HG03064 (cell line): ENCODE measurements at regions not wholly inside any gene's neighbourhood (a gene's known extent, or its start where the extent isn't known, plus 50 kb on each side); places are given as distances from the start of the nearest gene placed in this dataset.
"Not testable (repeated sequence)": the region's sequence is repeated elsewhere in the genome, so short reads cannot be mapped to it uniquely, and the experiment has no call there.

ENCODE experiments used
- ATAC-seq: cut with Tn5 transposase; IDR thresholded peaks from one replicate; pipeline ENCODE4 v1.9.1; 2021; ENCODE audit warnings: low read depth; ENCODE audit not compliant: unreplicated experiment

DNA sequence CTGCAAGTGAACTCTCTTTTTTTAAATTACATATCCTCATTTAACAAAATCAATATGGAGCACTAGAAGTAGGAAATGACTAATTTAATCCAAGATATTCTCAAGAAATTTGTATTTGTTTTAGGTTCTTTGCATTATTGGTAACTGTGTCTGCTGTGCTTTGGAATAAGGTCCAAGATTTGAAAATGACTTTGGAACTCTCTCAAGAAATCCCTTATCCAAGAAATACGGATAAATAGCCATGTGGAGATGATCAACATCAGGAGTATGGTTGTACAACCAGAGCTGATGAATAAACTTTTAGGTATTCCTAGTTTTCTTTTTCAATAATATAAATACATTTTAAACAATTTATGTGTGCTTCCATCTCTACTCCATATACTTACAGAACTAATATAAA lies 279.9 kb upstream of the SEMA3C start:
- ATAC-seq, result no peak

DNA sequence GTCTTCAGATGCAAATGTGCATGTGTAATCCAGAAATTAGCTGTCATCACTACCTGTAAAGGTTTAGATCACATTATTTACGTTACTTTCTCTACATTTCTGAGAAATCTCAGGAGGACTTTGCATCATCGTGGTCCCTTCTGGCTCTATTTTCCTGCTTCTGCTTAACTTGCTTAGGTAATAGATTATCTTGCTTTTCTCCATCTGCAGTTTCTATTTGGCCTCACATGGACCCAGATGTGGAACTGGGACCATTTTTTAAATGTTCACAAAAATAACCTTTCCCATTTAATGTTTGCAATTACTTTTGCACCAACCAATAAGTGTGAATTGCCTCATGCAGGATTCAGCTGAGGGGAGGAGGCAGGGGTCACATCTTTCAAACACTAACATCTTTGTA lies 278.4 kb upstream of the SEMA3C start:
- no peak for ATAC-seq

DNA sequence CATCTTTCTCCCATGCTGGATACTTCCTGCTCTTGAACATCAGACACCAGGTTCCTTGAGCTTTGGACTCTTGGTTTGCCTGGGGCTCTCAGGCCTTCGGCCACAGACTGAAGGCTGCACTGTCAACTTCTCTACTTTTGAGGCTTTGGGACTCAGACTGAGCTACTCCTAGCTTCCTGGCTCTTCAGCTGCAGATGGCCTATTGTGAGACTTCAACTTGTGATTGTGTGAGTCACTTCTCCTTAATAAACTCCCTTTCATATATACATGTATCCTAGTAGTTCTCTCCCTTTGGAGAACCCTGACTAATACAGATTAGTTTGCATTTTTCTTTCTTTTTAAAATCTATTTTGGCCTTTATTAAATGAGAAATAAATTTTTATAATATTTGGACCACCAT lies 276.2 kb upstream of the SEMA3C start:
- ATAC-seq, result no peak

DNA sequence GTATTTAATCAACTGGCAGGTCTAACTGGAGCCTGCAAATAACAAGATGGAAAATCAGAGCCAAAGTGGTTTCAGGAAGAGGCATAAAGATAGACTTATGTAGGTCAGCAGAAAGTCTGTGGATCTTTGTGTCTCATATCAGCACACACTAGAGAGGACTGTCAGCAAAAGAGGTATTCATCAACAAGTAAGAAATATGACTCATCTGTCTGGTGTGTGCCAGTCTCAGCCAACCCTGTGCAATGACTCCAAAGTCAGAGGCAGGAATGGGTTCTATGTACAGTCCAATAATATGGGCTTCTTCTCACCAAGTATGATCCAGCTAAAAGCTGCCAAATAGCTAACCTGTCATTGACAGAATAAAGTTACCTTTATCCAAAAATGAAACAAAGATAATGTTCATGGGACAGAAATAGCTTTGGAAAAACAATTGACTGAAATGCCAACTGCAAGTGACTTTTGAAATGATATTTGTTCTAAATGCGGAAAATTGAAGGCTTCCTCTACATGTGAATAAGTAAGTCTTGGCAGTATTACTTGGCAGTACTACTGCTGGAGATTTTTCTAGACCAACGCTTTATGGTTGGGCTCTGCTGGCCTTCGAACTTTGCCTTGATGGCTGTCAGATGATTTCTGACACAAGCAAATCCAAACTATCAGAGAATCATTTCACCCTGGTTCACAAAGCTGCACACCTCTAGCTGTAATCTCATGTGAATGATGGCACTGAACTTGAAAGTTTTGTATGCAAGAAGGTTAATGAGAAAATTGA lies 272.3 kb upstream of the SEMA3C start:
- ATAC-seq, result no peak

DNA sequence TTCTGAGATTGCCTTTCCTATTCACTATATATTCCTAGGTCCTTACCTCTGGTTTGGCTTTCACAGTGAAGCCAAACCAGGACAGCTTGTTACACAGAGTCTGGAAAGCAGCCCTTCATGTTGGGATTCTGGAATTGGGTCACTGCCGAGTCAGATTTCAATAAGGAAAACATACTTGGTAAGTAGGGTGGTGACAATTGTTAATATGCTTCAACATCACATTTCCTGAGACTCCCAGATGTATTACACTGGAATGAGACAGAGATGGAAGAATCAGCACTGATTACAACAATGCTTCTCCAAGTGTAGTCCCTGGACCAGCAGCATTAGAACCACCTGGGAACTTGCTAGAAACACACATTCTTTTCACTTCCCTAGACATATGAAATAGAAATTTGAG lies 268.9 kb upstream of the SEMA3C start:
- ATAC-seq, result no peak

DNA sequence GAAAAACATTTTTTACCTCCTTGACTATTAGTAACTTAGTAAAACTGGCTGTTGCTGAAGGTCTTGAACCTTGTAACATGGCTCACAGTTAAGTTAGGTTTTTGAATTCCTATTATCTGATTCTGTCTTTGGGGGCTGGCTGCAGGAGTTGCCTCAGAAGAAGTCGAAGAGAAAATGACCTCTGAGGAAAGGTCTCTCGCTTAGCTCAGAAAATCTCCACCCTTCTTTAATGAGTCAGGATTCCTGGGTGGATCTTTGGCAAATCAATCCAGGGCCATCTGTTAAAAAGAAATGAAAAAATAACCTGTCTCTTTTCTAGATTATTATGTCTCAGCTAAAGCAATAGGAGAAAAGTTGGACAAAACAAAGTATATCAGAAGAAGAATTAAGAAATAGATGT lies 267.8 kb upstream of the SEMA3C start:
- ATAC-seq, result no peak

DNA sequence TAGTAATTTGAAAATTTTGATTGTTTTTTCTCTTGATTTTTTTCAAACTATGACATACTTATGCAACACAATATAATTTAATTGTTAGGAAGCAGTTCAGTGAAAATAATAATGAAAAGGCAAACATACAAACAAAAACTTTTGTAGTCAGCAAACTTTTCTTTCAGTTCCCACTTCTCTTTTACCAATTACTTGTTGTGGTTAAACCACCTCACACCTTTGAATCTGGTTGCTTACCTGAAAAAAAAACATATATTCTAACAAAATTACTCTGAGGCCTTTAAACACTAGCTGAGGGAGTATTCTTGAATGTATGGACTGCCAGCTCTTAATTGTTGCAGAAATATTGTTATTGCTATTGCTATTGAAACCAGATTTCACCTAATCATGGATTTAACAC lies 266.2 kb upstream of the SEMA3C start:
- ATAC-seq, result no peak

DNA sequence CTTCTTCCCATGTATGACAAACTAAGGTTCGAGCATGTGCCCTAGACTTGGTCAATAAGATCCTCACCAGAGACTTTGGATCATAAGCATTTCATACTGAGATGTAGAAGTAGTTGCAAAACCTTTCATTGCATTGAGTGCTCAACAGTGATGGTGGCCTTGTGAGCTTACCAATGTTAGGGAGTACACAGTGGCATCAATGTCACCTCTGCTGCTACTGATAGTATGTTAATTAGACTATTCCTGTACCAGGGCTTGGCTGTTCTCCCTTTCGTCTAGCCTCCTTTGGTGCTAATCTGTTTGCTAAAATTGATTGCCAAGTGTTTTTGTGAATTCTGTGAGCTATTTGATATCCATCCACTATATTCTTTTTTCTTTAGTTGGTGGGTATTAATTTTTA lies 264.5 kb upstream of the SEMA3C start:
- ATAC-seq, result no peak

DNA sequence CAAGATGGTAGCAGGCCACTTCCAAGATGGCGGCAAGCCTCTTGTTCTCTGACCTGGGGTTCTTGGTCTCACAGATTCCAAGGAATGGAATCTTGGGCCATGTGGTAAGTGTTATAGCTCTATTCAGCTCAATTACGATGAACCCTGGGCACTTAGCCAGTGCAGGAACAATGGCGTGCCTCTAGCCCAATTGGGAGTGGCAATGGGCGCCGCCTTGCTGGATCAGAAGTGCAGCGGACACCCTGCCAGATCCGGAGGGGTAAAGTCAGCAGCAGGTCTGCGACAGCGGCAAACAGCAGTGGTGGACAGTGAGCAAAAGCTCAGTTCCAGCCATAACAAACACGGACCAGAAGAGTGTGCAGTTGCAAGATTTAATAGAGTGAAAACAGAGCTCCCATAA lies 263.2 kb upstream of the SEMA3C start:
- not testable (repeated sequence) for ATAC-seq

DNA sequence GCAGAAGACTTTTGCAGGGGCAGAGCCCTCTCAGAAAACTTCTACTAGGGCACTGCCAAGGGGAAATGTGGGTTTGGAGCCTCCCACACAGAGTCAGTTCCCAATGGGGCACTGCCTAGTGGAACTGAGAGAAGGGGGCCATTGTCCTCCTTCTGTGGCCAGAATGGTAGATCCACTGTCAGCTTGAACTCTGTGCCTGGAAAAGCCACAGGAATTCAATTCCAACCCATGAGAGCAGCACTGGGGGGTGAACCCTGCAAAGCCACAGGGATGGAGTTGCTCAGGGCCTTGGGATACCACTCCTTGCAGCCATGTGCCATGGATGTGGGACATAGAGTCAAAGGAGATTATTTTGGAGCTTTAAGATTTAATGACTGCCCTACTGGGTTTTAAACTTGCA lies 262.2 kb upstream of the SEMA3C start:
- no peak for ATAC-seq

DNA sequence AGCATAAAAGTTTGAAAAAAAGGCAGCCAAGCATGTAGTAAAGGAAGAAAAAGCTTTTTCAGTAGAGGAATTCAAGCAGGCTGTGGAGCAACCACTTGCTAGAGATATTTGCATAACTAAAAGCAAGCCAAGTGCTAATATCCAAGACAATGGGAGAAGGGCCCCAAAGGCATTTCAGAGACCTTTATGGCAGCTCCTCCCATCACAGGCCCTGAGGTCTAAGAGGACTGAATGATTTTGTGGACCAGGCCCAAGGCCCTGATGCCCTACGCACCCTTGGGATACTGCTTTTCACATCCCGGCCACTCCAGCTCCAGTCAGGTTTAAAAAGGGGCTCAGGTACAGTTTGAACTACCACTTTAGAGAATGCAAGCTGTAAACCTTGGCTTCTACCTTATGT lies 261.7 kb upstream of the SEMA3C start:
- no peak for ATAC-seq

DNA sequence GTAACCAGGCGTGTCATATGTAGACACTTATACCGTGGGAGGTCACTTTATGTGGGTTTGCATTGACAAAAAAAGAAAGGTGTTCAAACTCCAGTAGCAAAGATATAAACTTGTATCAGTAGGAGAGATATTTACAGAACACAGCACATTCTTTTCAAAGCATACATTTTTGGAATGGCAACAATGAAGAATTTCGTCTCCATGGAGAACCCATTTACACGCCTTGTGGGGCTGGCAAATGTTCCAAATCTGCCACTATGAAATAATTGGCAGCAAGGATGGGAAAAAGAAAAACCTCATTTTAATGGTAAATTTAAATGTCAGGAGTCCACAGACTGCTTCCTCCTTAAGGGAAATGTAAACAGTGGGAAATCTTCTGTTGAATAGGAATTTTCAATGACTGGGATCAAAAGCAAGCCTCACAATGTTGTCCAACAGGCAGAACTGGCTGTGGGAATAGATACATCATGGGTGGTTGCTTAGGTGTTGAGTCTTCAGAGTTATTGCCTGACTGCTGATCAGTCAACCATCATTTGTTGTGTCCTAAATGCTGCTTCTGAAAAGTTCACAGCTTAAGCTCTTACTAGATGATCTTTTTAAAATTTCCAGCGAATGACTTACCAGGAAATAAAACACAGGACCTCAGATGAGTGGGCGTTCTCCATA lies 256.6 kb upstream of the SEMA3C start:
- no peak for ATAC-seq

DNA sequence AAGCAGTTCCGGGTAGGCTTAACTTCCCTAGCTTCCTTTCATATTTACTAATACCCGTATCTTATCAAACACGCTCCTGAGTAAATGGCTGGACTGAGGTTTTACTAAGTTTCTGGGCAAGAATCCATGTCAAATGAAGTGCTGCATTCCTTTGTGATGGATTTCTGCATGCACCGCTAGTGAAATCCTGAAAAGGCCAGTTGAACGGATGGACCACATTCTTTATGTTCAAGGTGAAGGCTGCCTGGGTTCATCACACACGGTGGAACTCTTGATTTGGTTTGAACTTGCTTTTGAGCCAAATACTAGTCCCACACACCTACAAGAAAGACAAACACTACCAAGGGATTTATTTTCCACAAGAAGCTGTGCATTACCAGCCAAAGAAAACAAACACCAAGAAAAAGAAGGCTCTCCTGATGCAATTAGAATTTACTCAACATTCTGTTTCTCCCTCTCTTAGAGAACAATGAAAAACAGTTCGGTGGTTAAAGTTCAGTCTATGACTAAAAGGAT lies 255.0 kb upstream of the SEMA3C start:
- ATAC-seq, result no peak

DNA sequence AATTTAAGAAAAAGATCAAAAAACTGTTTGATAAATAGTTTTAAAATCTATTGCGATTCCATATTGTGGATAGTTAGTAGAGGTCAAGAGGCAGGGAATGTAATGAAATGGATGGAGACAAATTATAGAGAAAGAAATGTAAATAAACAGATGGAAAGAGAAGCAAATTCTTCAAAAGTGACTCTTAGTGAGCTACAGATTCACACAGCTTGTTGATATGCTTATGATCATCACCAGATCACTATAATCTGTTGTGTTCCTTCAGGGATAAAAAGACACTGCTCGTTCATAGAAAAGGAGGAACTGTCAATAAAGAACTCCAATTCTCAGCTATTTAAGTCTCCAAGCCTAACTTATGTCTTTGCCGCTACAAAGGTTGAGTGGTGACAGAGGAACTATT lies 251.4 kb upstream of the SEMA3C start:
- ATAC-seq, result no peak

DNA sequence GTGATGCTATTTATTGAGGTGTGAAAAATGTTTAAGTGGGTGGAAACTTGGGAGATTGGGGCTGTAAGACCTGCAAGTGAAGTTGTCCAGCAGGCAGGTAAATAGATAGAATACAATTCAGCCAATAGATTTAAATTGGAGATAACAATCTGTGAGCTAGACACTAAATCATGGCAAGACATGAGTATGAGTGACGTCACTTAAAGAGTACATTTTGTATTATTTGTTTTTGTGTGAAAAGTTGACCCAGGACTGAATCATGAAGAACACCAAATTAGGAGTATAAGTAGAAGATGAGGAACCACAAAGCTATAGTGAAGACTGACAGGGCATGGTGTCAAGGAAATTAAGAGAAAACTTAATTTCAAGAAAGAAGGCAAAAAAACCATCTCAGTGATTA lies 249.1 kb upstream of the SEMA3C start:
- ATAC-seq, result no peak

DNA sequence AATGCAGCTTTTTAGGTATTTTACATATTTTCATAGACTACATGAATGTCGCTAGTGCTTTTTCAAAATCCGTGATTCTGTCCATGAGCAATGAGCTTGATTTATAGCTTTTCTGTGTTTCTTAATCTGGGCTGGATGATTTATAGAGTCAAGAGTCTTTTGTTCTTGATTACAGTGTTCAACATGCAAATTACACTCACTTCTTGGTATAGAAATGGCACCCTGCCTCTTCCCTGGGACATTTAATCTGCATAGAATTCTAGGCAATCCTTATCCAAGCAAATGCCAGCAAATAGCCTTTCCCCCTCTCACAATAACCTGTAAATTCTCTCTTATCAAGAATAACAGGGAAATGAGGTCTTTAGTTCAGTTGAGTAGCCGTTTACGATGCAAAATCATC lies 246.2 kb upstream of the SEMA3C start:
- no peak for ATAC-seq

DNA sequence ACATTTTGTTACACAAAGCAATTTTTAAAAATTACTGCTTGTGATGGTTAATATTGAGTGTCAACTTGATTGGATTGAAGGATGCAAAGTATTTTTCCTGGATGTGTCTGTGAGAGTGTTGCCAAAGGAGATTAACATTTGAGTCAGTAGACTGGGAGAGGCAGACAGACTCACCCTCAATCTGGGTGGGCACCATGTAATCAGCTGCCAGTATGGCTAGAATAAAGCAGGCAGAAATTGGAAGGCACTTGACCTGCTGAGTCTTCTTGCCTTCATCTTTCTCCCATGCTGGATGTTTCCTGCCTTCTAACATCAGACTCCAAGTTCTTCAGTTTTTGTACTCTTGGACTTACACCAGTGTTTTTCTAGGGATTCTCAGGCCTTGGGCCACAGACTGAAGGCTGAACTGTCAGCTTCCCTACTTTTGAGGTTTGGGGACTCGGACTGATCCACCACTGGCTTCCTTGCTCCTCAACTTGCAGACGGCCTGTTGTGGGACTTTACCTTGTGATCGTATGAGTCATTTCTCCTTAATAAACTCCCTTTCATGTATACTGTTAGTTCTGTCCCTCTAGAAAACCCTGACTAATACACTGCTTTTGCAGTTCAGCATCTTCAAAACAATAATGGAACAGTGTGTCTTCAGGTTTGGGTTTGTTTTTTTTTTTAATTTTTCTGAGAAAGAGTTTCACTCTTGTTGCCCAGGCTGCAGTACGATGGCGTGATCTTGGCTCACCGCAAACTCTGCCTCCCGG lies 244.1 kb upstream of the SEMA3C start:
- ATAC-seq, result no peak

DNA sequence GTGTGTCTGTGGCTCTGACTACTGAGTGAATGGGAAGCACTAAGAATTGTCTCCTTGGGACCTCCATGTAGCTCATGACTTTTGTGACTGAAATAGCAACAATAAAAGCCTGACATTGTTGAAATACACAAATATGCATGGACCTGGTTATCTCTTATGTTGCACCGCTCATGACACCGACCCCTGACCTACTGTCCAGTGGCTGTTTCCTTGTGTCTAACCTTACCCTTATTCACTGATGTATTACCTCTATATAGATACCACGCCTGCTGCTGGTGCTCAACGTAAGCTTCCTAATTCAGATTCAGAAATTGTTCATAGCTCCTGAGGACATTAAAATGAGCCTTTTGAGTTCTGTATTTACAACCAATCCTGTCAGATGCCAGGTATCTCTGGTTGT lies 243.4 kb upstream of the SEMA3C start:
- no peak for ATAC-seq

DNA sequence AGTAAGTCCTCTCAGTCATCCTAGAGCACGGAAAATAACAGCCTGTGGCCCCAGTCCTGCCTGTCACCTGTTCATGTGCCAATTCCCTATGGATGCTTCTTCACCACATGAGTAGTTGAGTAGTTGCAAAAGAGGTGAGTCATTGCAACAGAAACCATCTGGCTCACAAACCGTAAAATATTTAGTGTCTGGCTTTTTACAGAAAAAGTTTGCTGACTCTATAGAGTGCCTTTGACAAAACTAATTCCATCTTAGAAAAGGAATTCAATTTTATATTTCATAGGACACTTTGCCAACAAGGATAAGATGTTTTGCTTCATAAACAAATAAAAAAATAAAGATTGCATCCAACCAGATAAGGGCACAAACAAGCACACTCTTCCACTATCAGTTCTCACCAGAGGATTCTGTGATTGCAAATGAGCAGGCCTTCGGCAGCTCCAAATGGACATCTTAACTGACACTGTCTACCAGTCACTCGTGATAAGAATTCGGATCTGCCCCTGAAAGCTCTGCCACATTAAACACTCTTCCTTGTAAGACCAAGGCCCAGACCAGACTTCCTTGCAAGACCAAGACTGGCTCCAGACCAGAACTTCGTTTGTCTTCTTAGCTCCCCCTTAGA lies 242.7 kb upstream of the SEMA3C start:
- ATAC-seq, result no peak

DNA sequence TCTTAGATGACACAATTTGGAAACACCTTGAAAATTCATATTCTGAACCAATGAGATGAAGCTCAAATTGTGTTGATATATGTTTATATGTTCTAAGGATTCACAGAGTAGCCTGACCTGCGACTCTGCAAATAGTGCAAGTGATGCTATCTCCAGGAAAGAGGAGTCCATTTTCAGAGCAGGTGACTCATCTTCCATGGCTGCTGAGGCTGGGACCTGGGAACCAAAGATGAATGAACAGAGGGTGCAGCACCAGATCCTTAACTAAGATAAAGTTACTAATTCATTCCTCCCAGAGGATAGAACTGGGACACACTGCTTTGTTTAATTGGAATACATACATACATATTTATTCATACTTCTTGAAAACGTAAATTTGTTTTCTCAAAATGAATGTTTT lies 240.6 kb upstream of the SEMA3C start:
- ATAC-seq, result no peak

DNA sequence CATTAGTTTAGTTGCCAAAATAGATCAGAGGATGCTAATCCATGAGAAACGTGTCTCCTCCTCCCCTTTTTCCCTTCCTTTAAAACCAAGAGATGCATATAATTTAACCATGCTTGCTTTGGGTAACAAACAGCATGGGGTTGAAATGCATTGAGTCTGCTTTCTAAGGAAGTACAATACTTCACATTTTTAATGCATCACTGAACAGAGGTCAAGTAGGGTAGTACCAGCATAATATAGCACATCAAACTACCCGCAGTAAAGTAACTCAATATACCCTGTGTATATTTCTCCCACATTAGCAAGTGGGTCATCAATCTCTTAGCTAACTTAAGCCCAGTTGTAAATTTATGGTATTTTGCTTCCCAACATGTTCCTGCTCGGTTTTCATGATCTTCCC lies 239.3 kb upstream of the SEMA3C start:
- no peak for ATAC-seq
